Embryonic facial prominence (tissue), 1 donor: ENCODE measurements at regions not wholly inside any gene's neighbourhood (a gene's known extent, or its start where the extent isn't known, plus 50 kb on each side); places are given as distances from the start of the nearest gene placed in this dataset.

ENCODE experiments used
- DNase-seq: peaks from one replicate; pipeline ENCODE4 v3.0.0-alpha.2; 2016; ENCODE audit errors: extremely low spot score

DNA sequence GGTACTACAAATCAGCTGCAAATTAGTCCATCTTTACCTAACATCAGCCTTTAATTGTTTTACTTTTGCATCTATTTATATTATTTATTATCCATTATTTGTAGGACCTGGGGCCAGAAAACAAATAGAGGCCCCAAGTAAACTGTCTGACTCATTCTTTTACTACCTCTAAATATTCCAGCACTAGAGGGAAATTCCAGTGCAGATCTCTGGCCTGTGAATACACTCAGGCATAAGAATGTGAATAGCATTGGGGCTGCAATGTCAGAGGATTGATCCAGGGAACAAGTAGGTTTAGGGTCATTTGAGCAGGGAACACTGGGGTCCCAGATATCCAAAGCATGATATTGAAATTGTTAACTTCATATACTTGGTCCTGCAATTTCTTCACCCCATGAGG, 176.6 kb upstream of the TYRP1 start:
- DNase-seq, result no peak

DNA sequence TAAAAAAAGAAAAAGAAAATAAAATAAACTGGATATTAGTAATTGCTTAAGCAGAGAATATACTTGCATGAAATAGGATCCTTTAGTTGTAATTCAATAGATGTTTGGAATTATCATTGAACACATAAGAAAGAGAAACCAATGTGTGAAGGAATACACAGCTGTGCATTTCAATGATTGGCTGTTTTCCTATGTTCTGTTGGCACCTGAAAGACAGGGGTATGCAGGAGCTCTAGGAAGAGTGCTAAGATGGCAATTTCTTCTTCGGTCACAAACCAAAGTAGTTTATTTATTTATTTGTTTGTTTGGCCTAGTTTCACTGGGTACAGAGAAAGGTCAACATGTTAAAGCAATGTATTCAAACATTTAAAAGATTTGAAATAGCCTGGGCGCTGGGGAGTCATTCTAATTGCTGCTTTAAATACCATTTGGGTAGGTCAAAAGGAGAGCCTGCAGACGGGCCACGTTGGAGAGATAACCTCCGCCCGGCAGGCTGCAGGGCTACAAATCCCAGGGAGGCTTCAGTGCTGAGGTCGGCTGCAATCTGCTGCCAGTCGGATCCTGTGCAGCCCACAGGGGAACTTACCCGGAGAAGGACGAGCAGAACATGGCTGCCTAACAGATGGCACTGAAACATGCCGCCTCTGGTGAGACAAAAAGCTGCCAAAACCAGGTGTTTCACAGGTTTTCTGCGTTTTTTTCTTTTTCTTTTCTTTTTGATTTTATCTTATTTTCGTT, 154.2 kb upstream of the TYRP1 start:
- DNase-seq, result no peak

DNA sequence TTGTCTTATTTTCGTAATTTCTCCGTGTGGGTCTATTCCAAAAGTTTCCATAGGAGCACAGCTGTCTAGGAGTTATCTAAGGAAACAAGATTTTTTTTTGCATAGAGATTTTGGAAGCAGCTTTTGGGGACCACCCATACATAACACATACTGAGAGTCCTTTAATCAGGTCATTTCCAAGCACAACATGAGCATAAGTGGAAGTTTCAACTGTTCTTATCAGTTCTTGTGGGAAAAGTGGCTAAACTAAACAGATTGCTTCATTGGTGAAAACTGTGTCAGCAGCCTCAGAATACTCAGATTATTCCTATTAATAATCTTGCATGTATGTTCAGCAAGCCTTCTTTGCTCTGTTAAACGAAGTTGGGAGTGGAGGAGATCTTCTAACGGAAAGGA, 153.6 kb upstream of the TYRP1 start:
- no peak for DNase-seq

DNA sequence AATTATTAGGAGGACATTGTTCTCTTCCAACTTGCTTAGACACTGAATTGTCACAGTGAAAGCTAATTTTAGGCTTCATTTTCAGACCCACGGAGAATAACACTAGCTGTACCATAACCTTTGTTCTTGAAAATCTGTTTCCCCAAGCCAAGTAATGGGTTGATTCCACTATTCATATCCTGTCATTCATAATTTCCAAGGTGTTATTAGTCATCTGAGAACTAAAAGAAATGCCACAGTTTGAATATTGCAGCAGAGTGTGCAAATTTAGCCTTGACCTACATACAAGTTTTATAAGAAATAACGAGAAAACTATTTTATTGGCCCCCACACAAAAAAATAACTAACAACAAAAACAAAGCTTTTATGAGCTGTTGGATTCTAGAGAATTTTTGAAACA, 148.5 kb upstream of the TYRP1 start:
- DNase-seq, result no peak

DNA sequence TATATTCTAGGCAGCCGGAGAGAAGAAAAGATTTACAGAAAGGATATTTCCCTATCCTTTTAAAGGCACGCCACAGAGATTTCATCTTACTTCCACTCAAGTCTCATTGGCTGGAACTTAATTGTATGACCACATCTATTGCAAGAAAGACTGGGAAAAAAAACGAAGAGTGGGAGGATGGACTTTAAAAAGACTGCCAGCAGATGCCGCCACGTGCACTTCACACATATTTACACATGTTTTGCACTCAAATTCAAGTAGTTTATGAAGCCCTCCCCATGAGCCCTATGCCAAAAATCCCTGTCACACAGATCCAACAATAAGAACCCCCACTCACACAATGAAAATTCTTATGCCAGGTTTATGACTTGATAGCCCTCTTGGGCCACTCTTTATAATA, 138.5 kb upstream of the TYRP1 start:
- DNase-seq, result no peak

DNA sequence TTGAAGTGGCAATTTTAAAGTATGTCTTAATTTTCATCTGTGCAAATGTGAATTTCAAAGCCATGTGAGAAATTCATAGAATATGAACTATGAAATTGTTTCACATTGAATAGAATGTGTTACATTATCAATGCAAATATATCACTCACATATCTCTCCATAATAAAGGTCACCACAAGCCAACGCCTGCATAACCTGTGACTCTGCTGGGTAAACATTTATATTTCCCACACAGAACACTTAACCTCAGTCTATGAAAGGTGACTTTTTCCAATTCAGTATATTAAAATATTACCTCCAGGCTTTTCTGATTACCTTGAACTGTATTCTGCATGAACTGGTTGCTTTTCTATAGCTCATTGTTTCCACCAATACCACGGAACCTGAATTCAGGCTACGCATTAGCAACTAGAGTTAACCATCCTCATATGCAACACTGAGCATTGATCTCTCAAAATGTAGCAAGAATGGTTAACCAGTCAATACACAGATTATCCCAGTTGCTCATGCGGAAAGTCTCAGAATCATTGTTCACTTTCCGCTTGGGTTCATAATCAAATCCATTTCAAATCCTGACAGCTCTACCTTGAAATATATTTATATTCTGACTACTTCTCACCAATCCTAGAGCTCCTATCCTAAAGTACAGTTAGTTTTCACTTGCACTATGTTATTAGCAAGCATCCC, 126.6 kb upstream of the TYRP1 start:
- DNase-seq, result no peak

DNA sequence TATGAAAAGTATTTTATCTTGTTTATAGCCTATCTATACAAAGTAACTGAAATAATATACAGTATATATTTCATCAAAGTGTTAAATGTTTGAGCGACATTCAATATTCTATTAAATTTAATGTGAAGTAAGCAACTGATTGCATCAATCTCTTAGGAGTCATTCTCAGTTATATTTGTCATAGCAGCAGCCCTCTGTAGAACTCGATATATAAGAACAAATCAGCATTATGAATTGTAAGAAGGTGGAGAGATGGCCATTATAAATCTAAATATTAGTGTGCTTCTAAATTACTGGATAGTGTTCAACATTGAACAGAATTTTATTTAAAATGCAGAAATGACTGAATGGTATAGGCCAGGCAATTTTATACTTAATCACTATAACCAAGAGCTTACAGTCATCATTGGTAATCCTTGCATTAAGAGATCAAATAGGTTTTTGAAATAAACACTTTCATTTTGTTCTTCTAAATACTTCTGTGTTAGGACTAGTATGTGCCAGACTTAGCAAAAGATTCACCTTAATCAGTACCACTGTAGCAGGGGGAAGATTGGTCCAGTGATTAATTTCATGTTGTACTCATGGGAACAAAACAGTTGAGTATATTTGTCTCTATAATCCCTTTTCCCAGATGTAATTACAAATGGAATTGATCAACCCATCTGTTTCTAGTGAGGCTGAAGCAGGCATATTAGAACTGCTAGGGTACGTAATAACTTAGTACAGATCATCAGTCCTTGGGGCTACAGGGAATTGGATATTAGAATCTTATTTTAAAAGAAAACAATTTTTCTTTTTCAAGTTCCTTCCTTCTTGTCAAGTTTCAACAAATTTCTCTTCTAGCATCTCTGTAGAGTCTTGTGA, 108.3 kb upstream of the TYRP1 start:
- DNase-seq, result no peak

DNA sequence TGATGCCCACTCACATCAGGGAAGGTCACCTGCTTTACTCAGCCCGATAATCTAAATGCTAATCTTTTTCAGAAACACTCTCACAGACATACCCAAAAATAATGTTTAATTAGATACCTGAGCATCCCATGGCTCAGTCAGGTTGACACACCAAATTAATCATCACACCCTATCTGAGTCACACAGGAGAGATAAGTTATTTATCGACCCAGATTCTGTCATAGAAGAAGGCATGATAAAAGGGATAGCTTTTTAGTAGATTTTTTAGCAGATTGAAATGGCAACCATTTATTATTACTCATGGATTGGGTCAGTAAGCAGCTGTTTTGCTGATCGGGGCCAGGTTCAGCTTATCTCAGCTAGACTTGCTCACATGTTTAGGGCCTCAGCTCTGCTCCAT, 97.8 kb upstream of the TYRP1 start:
- no peak for DNase-seq

DNA sequence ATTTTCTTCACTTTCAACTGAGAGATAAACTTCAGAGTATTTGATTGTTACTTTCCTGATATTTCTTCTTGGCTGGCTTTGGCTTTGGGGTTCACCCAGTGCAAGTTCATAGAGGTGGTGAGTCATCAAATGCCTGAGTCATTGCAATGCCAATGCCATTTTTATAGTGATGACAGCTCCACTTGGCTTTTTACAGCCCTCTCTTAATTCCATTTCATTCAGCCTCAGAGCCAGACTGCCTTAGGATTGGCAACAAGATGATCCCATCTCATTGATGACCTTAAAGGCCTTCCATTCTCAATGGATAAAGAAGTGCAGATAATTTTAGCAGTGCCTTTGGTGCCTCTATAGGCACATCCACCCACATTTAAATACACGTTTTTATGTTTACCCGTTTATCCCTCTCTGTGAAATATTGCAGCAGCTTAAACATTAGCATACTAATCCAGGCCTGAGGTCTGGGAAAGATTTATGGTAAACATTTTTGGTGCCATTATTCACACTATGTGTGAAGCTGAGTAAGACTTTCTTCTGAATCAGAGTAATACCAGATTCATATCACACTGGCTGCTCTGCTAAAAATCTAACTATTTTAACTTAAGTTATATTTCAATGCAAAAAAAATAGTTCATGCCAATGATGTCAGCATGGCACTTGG, 88.9 kb upstream of the TYRP1 start:
- DNase-seq, result no peak

DNA sequence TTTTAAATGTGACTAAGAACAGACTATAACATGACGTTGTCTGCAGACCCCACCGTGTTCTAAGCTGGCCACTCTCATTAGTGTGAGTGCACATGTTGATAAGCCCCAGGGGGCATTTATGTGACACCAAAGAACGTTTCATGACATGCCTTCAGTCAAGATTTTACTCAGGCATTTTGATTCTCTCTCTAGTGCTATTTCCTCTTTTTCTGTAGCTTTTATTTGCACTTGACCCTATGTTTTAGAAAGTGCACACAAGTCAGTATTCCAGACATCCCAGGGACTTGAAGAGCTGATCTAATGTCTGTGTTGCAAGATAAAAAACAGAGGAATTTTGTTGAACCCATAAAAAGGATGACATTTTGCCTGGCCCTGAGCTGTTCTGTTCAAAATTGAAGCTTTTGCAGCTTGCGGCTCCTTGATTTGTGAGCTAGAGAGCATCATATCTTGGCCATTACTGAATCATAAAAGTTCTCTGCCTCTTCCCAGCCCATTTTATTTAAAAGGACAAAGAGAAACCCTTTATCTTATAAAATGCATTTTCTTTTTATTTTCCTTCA, 80.9 kb upstream of the TYRP1 start:
- DNase-seq, result no peak

DNA sequence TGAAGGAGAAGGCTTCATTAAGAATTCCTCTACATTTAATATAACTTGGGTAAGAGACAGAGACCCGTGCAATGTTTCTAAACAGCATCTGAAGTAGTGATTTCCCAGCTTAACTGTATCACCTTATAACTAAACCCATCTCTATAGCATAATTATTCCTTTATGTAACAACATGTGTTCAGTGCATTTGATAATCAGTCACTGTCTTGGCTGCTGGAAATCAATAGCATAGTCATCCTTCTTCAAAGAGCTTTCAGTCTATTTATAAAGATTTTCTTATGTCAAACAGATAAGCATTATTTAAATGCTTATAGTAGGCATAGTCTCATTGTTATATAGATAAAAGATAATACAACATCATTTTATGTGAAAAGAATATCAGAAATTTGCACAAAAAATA, 80.1 kb upstream of the TYRP1 start:
- no peak for DNase-seq

DNA sequence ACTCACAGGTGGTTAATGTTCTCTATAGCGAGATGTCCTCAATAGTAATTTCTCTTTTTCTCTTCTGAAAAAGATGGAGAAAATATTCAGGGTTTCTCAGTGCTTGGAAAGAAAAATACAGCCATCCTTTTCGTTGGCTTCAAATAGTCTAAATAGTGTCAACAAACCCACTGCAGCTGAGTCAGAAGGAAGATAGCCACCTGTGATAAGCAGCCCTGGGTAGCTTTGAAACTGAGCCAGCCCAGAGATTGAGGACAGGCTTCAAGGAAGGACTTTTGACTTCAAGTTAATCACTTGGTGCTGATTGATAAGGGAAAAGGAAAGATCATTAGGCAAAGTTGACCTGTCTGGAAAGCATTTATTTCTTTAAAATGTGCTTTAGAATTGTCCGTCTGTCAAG, 78.7 kb upstream of the TYRP1 start:
- DNase-seq, result no peak

DNA sequence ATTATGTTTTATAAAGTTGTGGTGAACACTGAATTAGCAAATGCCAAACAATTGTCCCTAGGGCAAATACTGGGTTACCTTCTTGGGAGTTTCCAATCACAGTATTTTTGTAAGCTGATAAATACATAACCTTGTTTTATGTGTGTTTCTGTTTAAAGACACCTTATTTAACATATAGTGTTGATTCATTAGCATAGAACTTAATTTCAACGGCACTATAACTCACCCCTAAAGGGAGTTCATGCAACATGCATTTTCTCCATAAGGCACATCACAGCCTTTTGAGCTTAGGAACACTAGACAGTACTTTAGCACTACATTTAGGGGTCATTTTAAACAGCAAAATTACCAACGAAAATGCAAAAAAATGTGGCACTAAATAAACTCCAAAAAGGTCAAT, 74.2 kb upstream of the TYRP1 start:
- DNase-seq, result no peak

DNA sequence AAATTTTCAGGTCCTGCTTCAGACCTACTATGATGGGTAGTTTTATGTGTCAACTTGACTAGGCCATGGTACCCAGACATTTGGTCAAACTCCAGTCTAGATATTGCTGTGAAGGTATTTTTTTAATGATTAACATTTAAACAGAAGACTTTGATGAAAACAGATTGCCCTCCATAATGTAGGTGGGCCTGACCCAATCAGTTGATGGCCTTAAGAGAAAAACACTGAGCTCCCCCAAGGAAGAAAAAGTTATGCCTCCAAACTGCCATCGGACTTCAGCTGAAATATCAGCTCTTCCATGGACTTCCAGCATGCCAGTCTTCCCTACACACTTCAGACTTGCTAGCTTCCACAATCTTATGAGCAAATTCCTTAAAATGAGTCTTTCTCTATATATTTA, 67.3 kb upstream of the TYRP1 start:
- no peak for DNase-seq

DNA sequence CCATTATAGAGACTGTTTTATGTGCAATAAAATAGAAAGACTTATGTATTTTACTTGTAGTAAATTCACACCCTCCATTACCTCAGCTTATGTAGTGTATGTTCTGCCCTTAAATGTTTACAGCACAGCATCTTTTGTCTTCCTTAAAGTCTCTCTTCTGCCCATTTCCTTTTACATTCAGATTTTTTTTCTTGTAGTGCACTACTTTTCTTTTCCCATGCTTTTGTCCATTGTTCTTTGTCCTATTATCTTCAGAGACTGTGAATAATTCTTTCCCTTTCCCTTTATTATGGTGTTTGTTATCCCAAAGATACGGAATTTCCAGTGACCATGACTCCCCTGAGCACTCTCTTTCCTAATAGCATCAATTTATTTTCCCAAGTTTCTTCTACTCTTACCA, 66.1 kb upstream of the TYRP1 start:
- no peak for DNase-seq

DNA sequence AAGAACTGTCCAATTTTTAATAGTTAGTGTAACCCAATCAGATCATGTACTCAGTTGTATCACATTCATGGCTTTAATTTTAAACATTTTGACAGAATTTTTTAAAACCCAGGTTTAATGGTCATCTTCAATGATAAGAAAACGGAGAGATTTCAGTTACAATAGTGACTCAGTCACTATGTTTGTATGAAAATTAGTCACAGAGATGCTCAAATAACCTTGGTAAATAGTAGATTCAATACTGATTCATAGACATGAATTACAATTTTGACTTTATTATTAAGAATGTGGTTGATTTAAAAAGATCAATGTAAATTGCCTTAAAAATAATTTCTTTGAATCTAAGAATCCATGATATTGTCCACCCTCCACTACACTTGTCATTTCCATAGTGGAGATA, 64.6 kb upstream of the TYRP1 start:
- no peak for DNase-seq

DNA sequence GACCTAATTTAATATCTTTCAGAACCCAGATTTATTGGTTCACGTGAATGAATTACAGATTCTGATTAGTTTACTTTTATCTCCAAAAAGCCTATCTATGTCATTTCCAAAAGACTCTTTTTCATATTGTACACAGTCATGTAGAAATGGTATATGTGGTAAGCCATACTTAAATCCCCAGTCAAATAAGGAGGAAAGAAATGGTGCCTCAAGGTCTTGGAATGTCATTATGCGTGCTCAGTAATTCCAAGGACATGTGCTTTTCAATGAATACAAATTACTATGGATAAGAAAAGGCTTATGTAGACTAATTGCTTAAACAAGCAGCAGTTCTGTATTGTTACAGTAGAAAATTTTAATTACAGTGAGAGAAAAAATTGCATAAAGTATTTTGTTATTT, 64.1 kb upstream of the TYRP1 start:
- DNase-seq, result no peak

DNA sequence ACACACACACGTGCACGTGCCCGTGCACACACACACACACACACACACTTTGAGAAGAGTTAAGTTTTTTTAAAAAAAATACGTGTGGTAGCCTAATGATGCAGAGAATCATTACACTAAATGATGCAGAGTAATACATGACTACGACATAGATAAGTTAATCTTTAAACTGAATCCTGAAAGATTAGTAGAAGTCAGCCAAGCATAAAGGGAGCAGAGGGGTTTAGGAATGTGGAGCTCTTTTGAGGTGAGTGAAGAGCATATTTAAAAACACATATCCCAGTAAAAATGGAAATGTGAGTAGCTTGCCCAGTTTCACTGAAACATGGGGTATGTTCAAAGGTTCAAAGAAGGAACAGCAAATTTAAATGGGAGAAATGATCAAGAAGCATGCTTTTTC, 61.3 kb upstream of the TYRP1 start:
- DNase-seq, result no peak

DNA sequence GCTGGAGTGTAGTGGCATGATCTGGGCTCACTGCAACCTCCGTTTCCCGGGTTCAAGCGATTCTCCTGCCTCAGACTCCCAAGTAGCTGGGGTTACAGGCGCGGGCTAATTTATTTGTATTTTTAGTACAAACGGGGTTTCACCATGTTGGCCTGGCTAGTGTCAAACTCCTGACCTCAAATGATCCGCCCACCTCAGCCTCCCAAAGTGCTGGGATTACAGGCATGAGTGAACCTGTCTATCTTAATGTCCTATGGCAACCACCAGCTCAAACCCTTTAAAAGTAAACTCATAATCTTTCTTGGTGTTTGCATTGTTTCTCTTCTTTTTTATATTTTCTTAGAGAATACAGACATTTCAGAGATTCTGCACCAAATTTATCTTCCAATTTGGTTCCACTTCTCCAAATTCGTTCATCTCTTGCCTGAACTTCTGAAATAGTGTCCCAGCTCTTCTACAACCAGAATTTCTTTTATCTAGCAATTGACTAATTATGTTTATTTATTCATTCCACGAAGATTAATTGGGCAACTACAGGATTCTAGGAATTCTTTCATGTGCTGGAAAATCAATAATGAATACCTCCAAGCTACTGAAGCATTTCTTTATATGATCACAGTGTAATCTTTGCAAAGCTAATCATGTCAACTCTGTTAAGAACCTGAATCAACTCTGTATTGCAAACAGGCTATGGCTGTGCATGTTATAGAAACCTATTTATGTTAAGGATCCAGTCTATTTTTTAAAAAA, 60.0 kb upstream of the TYRP1 start:
- no peak for DNase-seq

DNA sequence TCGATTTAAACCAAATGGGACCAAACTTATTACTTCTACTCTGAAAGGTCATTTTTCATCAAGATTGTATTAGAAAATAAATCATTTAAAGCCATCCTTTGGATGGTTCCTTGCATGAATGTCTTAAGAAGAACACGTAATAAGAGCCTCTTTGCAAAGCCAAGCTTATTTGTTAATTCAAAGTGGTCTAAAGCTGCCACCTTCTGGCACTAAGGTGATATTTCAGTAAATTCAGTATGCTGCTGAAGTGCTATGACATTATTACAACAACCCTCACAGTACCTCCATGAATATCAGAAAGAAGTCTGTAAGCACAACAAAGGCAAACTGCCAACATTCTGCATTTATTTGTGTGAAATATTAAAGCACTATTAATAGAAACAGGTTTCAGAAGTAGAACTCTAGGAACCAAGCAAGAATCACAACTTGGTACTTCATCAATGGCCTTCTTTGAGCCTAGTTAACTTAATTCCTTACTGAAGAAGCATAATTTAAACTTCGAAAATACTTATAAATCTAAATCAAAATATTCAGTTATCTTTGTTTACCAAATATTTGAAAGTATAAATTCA, 53.1 kb upstream of the TYRP1 start:
- peak; percentile 62 for DNase-seq
